T-cell (primary cell): ENCODE measurements at regions not wholly inside any gene's neighbourhood (a gene's known extent, or its start where the extent isn't known, plus 50 kb on each side); places are given as distances from the start of the nearest gene placed in this dataset.

Experiments used
- ATAC-seq, 4 experiments: fragments of 200-7000 bp in 3 of 4; fragments of 150-1000 bp in 1 of 4; cut with Tn5 transposase; replicated peaks in 1 of 4; 1 replicate in 3 of 4; 2 replicates in 1 of 4; pipeline ENCODE4 v1.10.0; 2021; ENCODE audit warnings: moderate library complexity in 3 of 4, mild to moderate bottlenecking in 2 of 4, moderate number of reproducible peaks in 1 of 4
- CTCF ChIA-PET, 2 donors: fragments of 300-600 bp; sonication (Branson Sonifier 250); formaldehyde crosslinking; loops; one replicate each; lab custom pipeline; 2022; ENCODE audit warnings: antibody characterized with exemption in 2 of 2; lab: Charles Lee
- POLR2A ChIA-PET, 2 donors: fragments of 300-600 bp; sonication (Branson Sonifier 250); formaldehyde crosslinking; loops; one replicate each; lab custom pipeline; 2022; ENCODE audit warnings: antibody characterized with exemption in 2 of 2; lab: Charles Lee
- DNase-seq, 35 experiments: peaks; one replicate each; pipeline versions ENCODE4 v3.0.0 to v3.0.0-alpha.2; 2013 to 2023
- H3K27ac ChIP-seq: one replicate; pipeline ENCODE4 v1.5.1; 2013; ENCODE audit warnings: low read length
- H3K27me3 ChIP-seq, 2 experiments: replicated peaks in 1 of 2; 1 replicate in 1 of 2; 2 replicates in 1 of 2; pipeline versions ENCODE4 v1.6.1 to v1.7.0; 2013; ENCODE audit warnings: low read length in 1 of 2, mixed read lengths in 1 of 2; ENCODE audit not compliant: control insufficient read depth in 2 of 2, insufficient read depth in 2 of 2; ENCODE audit errors: extremely low read depth in 1 of 2
- H3K36me3 ChIP-seq, 2 donors: 1 replicate in 1 of 2; 2 replicates in 1 of 2; pipeline versions ENCODE4 v1.6.1 to v1.7.0; 2013; ENCODE audit warnings: low read length in 1 of 2; ENCODE audit not compliant: control insufficient read depth in 2 of 2, insufficient read depth in 1 of 2; ENCODE audit errors: extremely low read depth in 1 of 2
- H3K4me1 ChIP-seq, 2 experiments: 1 replicate in 1 of 2; 2 replicates in 1 of 2; pipeline versions ENCODE4 v1.6.1 to v1.7.0; 2013; ENCODE audit warnings: low read length in 2 of 2, mixed read lengths in 1 of 2; ENCODE audit not compliant: insufficient read depth in 2 of 2, control insufficient read depth in 1 of 2; ENCODE audit errors: extremely low read depth in 1 of 2
- H3K4me3 ChIP-seq, 2 donors: 1 replicate in 1 of 2; 2 replicates in 1 of 2; pipeline versions ENCODE4 v1.5.1 to v1.7.0; 2013; ENCODE audit warnings: mild to moderate bottlenecking in 2 of 2, low read length in 1 of 2, moderate library complexity in 1 of 2; ENCODE audit not compliant: control insufficient read depth in 1 of 2; ENCODE audit errors: extremely low read depth in 1 of 2
- H3K9me3 ChIP-seq: 2 replicates; pipeline ENCODE4 v1.7.0; 2013
- H3K27ac Mint-ChIP-seq, 2 donors: one replicate each; pipeline ENCODE4 v1.8.0; 2020 to 2021; ENCODE audit warnings: mild to moderate bottlenecking in 2 of 2, mixed read lengths in 2 of 2
- H3K27me3 Mint-ChIP-seq, 2 donors: one replicate each; pipeline ENCODE4 v1.8.0; 2021 to 2022; ENCODE audit warnings: mixed read lengths in 2 of 2
- H3K36me3 Mint-ChIP-seq: one replicate; pipeline ENCODE4 v1.8.0; 2021; ENCODE audit warnings: mixed read lengths
- H3K4me1 Mint-ChIP-seq, 3 donors: one replicate each; pipeline ENCODE4 v1.8.0; 2020 to 2022; ENCODE audit warnings: mixed read lengths in 3 of 3, mild to moderate bottlenecking in 1 of 3
- H3K4me3 Mint-ChIP-seq, 3 donors: one replicate each; pipeline ENCODE4 v1.8.0; 2020 to 2022; ENCODE audit warnings: mild to moderate bottlenecking in 3 of 3, mixed read lengths in 3 of 3, moderate library complexity in 3 of 3
- H3K9me3 Mint-ChIP-seq, 3 donors: one replicate each; pipeline ENCODE4 v1.8.0; 2020 to 2022; ENCODE audit warnings: mixed read lengths in 3 of 3
- WGBS: methylation state at CpG from one replicate; pipeline ENCODE4 v1.1.5; 2013; ENCODE audit warnings: missing lambda C conversion rate; ENCODE audit not compliant: insufficient coverage; 5-methylcytosine and 5-hydroxymethylcytosine counted together

DNA sequence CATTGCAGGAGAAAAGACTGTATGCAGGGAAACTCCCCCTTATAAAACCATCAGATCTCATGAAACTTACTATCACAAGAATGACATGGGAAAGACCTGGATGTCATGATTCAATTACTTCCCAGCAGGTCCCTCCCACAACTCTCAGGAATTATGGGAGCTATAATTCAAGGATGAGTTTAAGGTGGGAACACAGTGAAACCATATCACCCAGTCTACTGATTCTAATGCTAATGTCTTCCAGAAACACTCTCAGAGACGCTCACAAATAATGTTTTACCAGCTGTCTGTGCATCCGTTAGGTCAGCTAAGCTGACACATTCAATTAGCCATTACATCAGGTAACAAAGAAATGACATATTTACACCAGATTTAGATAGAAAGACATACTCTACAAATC lies 637.9 kb downstream of the NLGN4Y start:
- ChIA-PET POLR2A (no interaction called here), CTCF (no interaction called here)
- Histone ChIP-seq H3K27ac (no peak overlapping the region), H3K4me1 (no peaks in the 10 kb centered on the region), H3K4me3 (no peak overlapping the region), H3K9me3 (no peaks in the 10 kb centered on the region), H3K36me3 (no peaks in the 10 kb centered on the region), H3K27me3 (no peaks in the 10 kb centered on the region)
- no peak for ATAC-seq
- no peaks in the 10 kb centered on the region for H3K27me3 Mint-ChIP-seq
- DNase-seq = no peak
- no CpG with 5 or more reads among the region's 2 CpGs for WGBS
- H3K27ac Mint-ChIP-seq = no peak overlapping the region
- no peaks in the 10 kb centered on the region for H3K4me1 Mint-ChIP-seq
- H3K36me3 Mint-ChIP-seq = no peaks in the 10 kb centered on the region
- no peaks in the 10 kb centered on the region for H3K9me3 Mint-ChIP-seq
- no peak overlapping the region for H3K4me3 Mint-ChIP-seq

DNA sequence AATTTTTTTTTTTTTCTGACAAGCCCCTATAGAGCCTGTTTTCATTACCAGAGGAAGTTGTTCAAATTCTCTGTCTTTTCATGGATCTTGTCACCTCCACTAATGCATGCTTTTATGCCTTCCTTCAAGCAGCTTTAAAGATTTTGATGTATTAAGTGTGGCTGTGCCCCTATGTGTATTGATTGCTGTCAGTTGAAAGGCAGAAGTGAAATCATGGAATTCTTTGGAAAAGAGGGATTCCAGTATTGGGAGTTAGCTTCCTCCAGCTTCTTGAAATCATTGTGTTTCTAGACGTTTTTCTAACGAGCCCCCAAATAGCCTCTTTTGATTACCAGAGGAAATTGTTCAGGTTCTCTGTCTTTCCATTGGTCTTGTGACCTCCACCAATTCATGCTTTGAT lies 655.6 kb downstream of the NLGN4Y start:
- POLR2A ChIA-PET = no interaction called here
- DNase-seq (no peak), ATAC-seq (no peak)
- WGBS = no CpG with 5 or more reads among the region's 2 CpGs
- H3K4me3 ChIP-seq = no peak overlapping the region
- no peak overlapping the region for H3K4me3 Mint-ChIP-seq
- no peaks in the 10 kb centered on the region for H3K27me3 Mint-ChIP-seq
- H3K9me3 Mint-ChIP-seq = peaks cover 0 to 3% (median 0%) of the 10 kb centered on the region in 3 donors
- H3K27me3 ChIP-seq = no peaks in the 10 kb centered on the region
- H3K27ac Mint-ChIP-seq = no peak overlapping the region
- no peaks in the 10 kb centered on the region for H3K36me3 Mint-ChIP-seq
- CTCF ChIA-PET = no interaction called here
- no peaks in the 10 kb centered on the region for H3K4me1 Mint-ChIP-seq
- H3K27ac ChIP-seq = no peak overlapping the region
- H3K9me3 ChIP-seq = no peaks in the 10 kb centered on the region
- H3K36me3 ChIP-seq = no peaks in the 10 kb centered on the region
- H3K4me1 ChIP-seq = no peaks in the 10 kb centered on the region

DNA sequence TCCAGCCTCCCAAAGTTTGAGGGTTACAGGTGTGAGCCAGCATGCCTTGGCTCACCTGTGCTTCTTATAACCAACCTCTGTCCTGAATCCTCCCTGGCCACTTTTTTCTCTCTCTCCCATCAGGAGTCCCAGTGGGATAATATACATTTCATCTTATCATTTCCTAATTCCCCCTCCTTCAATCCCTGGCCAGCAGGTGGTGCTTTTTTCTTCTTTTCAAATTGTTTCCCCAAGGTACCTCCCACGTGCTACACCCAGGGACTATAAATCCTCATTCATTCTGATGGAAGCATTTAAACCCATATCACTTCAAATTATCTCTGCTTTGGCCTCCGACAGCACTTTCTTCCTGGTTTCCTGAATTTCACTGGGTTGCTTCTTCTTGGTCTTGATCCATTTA lies 704.7 kb downstream of the NLGN4Y start:
- WGBS = 11% methylated on average over 1 of the region's 2 CpGs
- H3K27me3 Mint-ChIP-seq = no peaks in the 10 kb centered on the region

DNA sequence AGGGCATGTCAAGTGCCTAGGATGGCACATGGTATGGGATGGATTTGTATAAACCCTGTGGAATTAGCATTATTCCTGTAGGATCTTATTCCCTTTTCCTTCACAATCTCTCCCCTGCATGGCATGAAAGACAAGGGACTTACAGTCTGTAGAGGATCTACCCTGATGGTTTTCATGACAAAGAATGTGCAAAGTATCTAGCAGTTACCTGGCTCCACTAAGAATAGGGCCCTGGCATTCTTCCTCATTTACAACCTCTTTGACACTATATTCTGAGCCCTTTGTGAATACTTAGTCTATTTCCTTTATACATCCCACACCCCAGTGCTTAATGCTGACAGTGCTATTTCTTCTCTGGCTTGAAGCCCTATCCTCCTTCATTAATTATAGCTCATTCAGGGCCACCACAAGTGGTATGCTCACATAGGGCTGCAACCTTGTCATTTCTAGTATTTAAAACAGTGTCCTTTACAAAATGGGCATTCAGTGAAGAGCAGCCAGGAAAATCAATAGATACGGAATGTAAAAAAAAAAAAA lies 715.3 kb downstream of the NLGN4Y start:
- Mint-ChIP-seq H3K9me3 (no peaks in the 10 kb centered on the region), H3K4me3 (no peak overlapping the region), H3K27ac (no peak overlapping the region), H3K4me1 (no peaks in the 10 kb centered on the region), H3K36me3 (no peaks in the 10 kb centered on the region), H3K27me3 (peaks cover 0 to under 1% of the 10 kb centered on the region in 2 donors)
- Histone ChIP-seq H3K36me3 (no peaks in the 10 kb centered on the region), H3K27ac (no peak overlapping the region), H3K9me3 (no peaks in the 10 kb centered on the region), H3K27me3 (no peaks in the 10 kb centered on the region), H3K4me1 (no peaks in the 10 kb centered on the region), H3K4me3 (no peak overlapping the region)
- ATAC-seq (no peak), DNase-seq (no peak)
- POLR2A ChIA-PET = no interaction called here
- CTCF ChIA-PET = no interaction called here
- WGBS = no CpG with 5 or more reads among the region's 1 CpG

More for the DNA sequence above, 704.7 kb downstream of the NLGN4Y start:
- no peak overlapping the region for H3K4me3 ChIP-seq
- no peak overlapping the region for H3K4me3 Mint-ChIP-seq
- H3K9me3 Mint-ChIP-seq = no peaks in the 10 kb centered on the region
- no peak overlapping the region for H3K27ac Mint-ChIP-seq
- H3K4me1 Mint-ChIP-seq = no peaks in the 10 kb centered on the region
- ChIA-PET POLR2A (no interaction called here), CTCF (no interaction called here)
- no peak for DNase-seq
- ATAC-seq = no peak
- no peaks in the 10 kb centered on the region for H3K27me3 ChIP-seq
- no peak overlapping the region for H3K27ac ChIP-seq
- no peaks in the 10 kb centered on the region for H3K9me3 ChIP-seq
- H3K4me1 ChIP-seq = no peaks in the 10 kb centered on the region
- H3K36me3 Mint-ChIP-seq = no peaks in the 10 kb centered on the region
- no peaks in the 10 kb centered on the region for H3K36me3 ChIP-seq

DNA sequence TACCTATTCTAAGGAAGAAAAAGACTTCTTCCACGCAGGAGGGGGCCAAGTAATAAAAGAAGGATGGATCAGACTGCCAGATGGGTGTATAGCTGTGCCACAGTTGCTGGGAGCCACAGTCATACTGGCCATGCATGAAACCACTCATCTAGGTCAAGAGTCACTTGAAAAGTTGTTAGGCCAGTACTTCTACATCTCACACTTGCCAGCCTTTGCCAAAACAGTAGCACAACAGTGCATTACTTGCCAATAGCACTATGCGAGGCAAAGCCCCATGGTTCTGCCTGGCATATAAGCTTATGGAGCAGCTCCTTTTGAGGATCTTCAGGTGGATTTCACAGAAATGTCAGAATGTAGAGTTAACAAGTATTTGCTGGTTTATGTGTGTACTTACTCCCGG lies 735.0 kb downstream of the NLGN4Y start:
- Histone ChIP-seq H3K27ac (no peak overlapping the region), H3K36me3 (no peaks in the 10 kb centered on the region), H3K4me1 (no peaks in the 10 kb centered on the region), H3K27me3 (no peaks in the 10 kb centered on the region), H3K4me3 (no peak overlapping the region), H3K9me3 (no peaks in the 10 kb centered on the region)
- H3K9me3 Mint-ChIP-seq = peaks cover 0 to 6% (median 0%) of the 10 kb centered on the region in 3 donors
- H3K27ac Mint-ChIP-seq = no peak overlapping the region
- ATAC-seq (no peak), DNase-seq (no peak)
- H3K36me3 Mint-ChIP-seq = no peaks in the 10 kb centered on the region
- ChIA-PET POLR2A (no interaction called here), CTCF (no interaction called here)
- WGBS = no CpG with 5 or more reads among the region's 3 CpGs
- H3K4me1 Mint-ChIP-seq = no peaks in the 10 kb centered on the region
- no peak overlapping the region for H3K4me3 Mint-ChIP-seq
- no peaks in the 10 kb centered on the region for H3K27me3 Mint-ChIP-seq

DNA sequence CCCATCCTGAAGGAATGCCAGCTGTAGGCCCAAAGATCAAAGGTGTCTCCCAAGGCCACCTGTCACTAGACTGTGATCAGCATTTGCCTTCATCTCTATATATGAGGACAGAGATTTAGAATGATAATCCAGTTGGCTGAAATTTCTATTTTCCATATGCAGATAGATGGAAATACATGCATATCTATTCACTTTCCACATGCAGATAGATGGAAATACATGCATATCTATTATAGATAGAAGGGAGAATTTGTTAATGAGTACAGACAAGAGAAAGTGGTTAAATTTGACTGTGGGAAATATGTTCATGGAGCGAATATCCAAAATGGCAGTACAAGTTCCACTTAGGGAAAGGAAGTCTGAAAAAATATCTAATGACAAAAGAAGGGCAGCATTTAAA lies 762.2 kb downstream of the NLGN4Y start:
- Histone ChIP-seq H3K27me3 (no peaks in the 10 kb centered on the region), H3K4me3 (no peak overlapping the region), H3K9me3 (no peaks in the 10 kb centered on the region), H3K4me1 (no peaks in the 10 kb centered on the region), H3K27ac (no peak overlapping the region), H3K36me3 (no peaks in the 10 kb centered on the region)
- CTCF ChIA-PET = no interaction called here
- Mint-ChIP-seq H3K9me3 (no peaks in the 10 kb centered on the region), H3K4me3 (no peak overlapping the region), H3K27me3 (no peaks in the 10 kb centered on the region), H3K27ac (no peak overlapping the region), H3K36me3 (no peaks in the 10 kb centered on the region), H3K4me1 (no peaks in the 10 kb centered on the region)
- WGBS = no CpG with 5 or more reads among the region's 1 CpG
- DNase-seq = no peak
- ATAC-seq = no peak
- POLR2A ChIA-PET = no interaction called here

DNA sequence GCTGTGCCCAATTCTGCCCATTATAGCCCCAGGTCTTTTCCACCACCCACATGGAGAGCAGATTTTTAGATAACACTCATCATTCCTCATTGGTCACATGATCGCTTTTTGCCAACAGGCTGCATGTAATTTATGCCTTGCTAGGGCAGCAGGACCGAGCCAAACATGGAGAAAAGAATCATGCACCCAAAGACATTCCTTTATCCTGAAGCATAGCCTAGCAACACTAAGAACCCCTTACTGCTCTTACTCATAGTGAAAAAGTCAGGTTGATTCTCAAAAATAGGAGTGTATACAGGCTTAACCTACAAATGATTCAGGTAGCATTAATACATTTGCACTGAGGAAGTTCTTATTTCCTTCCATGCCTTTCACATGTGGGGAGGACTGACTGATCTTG lies 765.5 kb downstream of the NLGN4Y start:
- ATAC-seq = no peak
- no peak for DNase-seq
- Mint-ChIP-seq H3K27ac (no peak overlapping the region), H3K27me3 (no peaks in the 10 kb centered on the region), H3K36me3 (no peaks in the 10 kb centered on the region), H3K9me3 (no peaks in the 10 kb centered on the region), H3K4me3 (no peak overlapping the region), H3K4me1 (no peaks in the 10 kb centered on the region)
- WGBS = no CpG with 5 or more reads among the region's 2 CpGs
- Histone ChIP-seq H3K27me3 (no peaks in the 10 kb centered on the region), H3K4me3 (no peak overlapping the region), H3K9me3 (no peaks in the 10 kb centered on the region), H3K4me1 (no peaks in the 10 kb centered on the region), H3K27ac (no peak overlapping the region), H3K36me3 (no peaks in the 10 kb centered on the region)
- POLR2A ChIA-PET = no interaction called here
- CTCF ChIA-PET = no interaction called here
